ENCODE measurements at regions not wholly inside any gene's neighbourhood (a gene's known extent, or its start where the extent isn't known, plus 50 kb on each side); places are given as distances from the start of the nearest gene placed in this dataset.

- CTCF ChIA-PET: no interaction called here
- Histone ChIP-seq H3K4me3 (ENCODE audit: low read depth, low read length) (no peak overlapping the region), H3K27me3 (ENCODE audit: control insufficient read depth, insufficient read depth, low read length) (no peaks in the 10 kb centered on the region), H3K36me3 (ENCODE audit: control insufficient read depth, insufficient read depth, low read length) (no peaks in the 10 kb centered on the region)
- no peak for TF ChIP-seq CTCF (IDR thresholded peaks at IDR 0.05; ENCODE audit: insufficient read depth, low read depth, low read length)
- DNase-seq (ENCODE audit: low read depth): no peak
- POLR2A ChIA-PET: no interaction called here
Observed at GRCh38 chr9:11158063-11158462, 545.3 kb upstream of the PTPRD start.

- POLR2A ChIA-PET: no interaction called here
- Histone ChIP-seq H3K27me3 (ENCODE audit: control insufficient read depth, insufficient read depth, low read length) (no peaks in the 10 kb centered on the region), H3K36me3 (ENCODE audit: control insufficient read depth, insufficient read depth, low read length) (no peaks in the 10 kb centered on the region), H3K4me3 (ENCODE audit: low read depth, low read length) (no peak overlapping the region)
- CTCF ChIA-PET: interaction anchor here (0.5 kb wide), 2 partner anchors 23 to 153 kb away, joined by 3 read pairs; no protein-coding TSS in a partner anchor
- no peak for TF ChIP-seq CTCF (IDR thresholded peaks at IDR 0.05; ENCODE audit: insufficient read depth, low read depth, low read length)
- DNase-seq (ENCODE audit: low read depth): no peak
Observed at GRCh38 chr9:11158676-11159075, 545.9 kb upstream of the PTPRD start.

- DNase-seq (ENCODE audit: low read depth): no peak
- ChIA-PET POLR2A (no interaction called here), CTCF (no interaction called here)
- Histone ChIP-seq H3K4me3 (ENCODE audit: low read depth, low read length) (no peak overlapping the region), H3K27me3 (ENCODE audit: control insufficient read depth, insufficient read depth, low read length) (no peaks in the 10 kb centered on the region), H3K36me3 (ENCODE audit: control insufficient read depth, insufficient read depth, low read length) (no peaks in the 10 kb centered on the region)
- TF ChIP-seq CTCF (IDR thresholded peaks at IDR 0.05; ENCODE audit: insufficient read depth, low read depth, low read length): no peak
Observed at GRCh38 chr9:11159318-11159862, 546.6 kb upstream of the PTPRD start.

- ChIA-PET CTCF (no interaction called here), POLR2A (no interaction called here)
- no peak for DNase-seq (ENCODE audit: low read depth)
- H3K36me3 ChIP-seq (ENCODE audit: control insufficient read depth, insufficient read depth, low read length): no peaks in the 10 kb centered on the region
- no peaks in the 10 kb centered on the region for H3K27me3 ChIP-seq (ENCODE audit: control insufficient read depth, insufficient read depth, low read length)
- TF ChIP-seq CTCF (IDR thresholded peaks at IDR 0.05; ENCODE audit: insufficient read depth, low read depth, low read length): no peak
- H3K4me3 ChIP-seq (ENCODE audit: low read depth, low read length): no peak overlapping the region
Observed at GRCh38 chr9:11163843-11164242, 551.0 kb upstream of the PTPRD start.

- ChIA-PET CTCF (interaction anchor here (0.7 kb wide), 1 partner anchor 23 kb away, joined by 3 read pairs; no protein-coding TSS in a partner anchor), POLR2A (no interaction called here)
- no peak for DNase-seq (ENCODE audit: low read depth)
Observed at GRCh38 chr9:11182001-11182400, 569.2 kb upstream of the PTPRD start.

More at GRCh38 chr9:11182001-11182400, 569.2 kb upstream of the PTPRD start:
- no peak for TF ChIP-seq CTCF (IDR thresholded peaks at IDR 0.05; ENCODE audit: insufficient read depth, low read depth, low read length)
- H3K4me3 ChIP-seq (ENCODE audit: low read depth, low read length): no peak overlapping the region
- no peaks in the 10 kb centered on the region for H3K27me3 ChIP-seq (ENCODE audit: control insufficient read depth, insufficient read depth, low read length)
- no peaks in the 10 kb centered on the region for H3K36me3 ChIP-seq (ENCODE audit: control insufficient read depth, insufficient read depth, low read length)
